ENCODE measurements at regions not wholly inside any gene's neighbourhood (a gene's known extent, or its start where the extent isn't known, plus 50 kb on each side); places are given as distances from the start of the nearest gene placed in this dataset.

DNA sequence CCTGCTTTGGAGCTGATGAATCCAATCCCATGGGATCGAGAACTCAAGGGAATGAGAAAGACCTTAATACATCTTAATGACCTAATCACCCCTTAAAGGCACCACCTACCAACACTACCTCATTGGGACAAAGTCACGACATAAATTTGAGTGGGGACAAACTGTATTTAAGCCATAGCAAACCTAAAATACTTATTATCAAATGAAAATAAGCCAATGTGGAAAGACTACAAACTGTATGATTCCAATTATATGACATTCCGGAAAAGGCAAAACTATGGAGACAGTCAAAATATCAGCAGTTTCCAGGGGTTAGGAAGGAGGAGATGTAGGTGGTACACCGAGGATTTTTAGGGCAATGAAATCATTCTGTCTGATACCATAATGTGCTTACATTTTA, 53.3 kb upstream of the NCOA3 start:
- intact Hi-C loops (cut with DNase I; ENCODE audit: low total_unique reads), result no loop called here
- H3K4me3 ChIP-seq (ENCODE audit: low read depth, poor library complexity, severe bottlenecking), result no peak overlapping the region
- 68 to 81% methylated on average over 4 of the region's 4 CpGs for WGBS, 2 donors
- DNase-seq (ENCODE audit: low spot score in 2 of 2), result no peak
- TF ChIP-seq, protein P1, sequence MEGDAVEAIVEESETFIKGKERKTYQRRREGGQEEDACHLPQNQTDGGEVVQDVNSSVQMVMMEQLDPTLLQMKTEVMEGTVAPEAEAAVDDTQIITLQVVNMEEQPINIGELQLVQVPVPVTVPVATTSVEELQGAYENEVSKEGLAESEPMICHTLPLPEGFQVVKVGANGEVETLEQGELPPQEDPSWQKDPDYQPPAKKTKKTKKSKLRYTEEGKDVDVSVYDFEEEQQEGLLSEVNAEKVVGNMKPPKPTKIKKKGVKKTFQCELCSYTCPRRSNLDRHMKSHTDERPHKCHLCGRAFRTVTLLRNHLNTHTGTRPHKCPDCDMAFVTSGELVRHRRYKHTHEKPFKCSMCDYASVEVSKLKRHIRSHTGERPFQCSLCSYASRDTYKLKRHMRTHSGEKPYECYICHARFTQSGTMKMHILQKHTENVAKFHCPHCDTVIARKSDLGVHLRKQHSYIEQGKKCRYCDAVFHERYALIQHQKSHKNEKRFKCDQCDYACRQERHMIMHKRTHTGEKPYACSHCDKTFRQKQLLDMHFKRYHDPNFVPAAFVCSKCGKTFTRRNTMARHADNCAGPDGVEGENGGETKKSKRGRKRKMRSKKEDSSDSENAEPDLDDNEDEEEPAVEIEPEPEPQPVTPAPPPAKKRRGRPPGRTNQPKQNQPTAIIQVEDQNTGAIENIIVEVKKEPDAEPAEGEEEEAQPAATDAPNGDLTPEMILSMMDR (IDR thresholded peaks at IDR 0.05), result no peak
- no peak for TF ChIP-seq POLR2A (IDR thresholded peaks at IDR 0.05)

DNA sequence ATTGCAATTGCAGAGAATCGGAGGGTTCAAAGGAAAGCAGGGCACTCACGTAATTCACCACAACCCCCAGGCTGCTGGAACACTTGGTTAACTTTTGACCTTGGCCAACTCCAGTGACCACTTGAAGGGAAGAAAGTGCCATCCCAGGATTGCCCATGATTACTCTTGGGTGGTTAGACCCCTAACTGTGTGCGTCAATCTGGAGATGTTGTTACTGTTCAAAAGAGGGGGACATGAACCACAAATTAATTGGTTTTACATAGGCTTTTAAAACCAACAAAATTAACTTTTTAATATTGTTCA, 50.1 kb upstream of the NCOA3 start:
- intact Hi-C loops (cut with DNase I; ENCODE audit: low total_unique reads), result no loop called here
- TF ChIP-seq, protein P1 (IDR thresholded peaks at IDR 0.05), result no peak
- TF ChIP-seq POLR2A (IDR thresholded peaks at IDR 0.05), result no peak
- DNase-seq (ENCODE audit: low spot score in 2 of 2), result no peak
- WGBS, 2 donors, result 80 to 89% methylated on average over 3 of the region's 3 CpGs
- no peak overlapping the region for H3K4me3 ChIP-seq (ENCODE audit: low read depth, poor library complexity, severe bottlenecking)
